ENCODE measurements at regions not wholly inside any gene's neighbourhood (a gene's known extent, or its start where the extent isn't known, plus 50 kb on each side); places are given as distances from the start of the nearest gene placed in this dataset.

DNA sequence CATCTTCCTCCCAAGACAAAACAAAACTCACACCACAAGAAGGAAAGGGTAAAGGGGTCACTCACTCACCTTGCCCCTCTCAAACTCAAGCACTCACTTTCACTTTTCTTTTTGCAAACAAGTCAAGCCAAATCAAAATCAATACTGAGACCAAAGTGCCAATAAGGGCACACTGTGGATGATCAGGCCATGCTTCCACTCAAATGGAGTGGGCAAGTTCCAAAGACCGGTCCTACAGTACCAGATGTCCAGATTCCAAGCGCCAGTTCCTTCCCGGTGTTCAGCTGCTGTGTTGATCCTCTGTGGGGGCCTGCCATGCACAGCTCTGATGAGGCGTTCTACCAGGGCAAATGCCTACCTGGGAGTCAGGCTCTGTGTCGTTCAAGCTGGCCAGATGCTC is 162.6 kb upstream of the GRIK2 start:
- no peak for DNase-seq (ENCODE audit: low read depth in 2 of 2)
- TF ChIP-seq, protein P1, sequence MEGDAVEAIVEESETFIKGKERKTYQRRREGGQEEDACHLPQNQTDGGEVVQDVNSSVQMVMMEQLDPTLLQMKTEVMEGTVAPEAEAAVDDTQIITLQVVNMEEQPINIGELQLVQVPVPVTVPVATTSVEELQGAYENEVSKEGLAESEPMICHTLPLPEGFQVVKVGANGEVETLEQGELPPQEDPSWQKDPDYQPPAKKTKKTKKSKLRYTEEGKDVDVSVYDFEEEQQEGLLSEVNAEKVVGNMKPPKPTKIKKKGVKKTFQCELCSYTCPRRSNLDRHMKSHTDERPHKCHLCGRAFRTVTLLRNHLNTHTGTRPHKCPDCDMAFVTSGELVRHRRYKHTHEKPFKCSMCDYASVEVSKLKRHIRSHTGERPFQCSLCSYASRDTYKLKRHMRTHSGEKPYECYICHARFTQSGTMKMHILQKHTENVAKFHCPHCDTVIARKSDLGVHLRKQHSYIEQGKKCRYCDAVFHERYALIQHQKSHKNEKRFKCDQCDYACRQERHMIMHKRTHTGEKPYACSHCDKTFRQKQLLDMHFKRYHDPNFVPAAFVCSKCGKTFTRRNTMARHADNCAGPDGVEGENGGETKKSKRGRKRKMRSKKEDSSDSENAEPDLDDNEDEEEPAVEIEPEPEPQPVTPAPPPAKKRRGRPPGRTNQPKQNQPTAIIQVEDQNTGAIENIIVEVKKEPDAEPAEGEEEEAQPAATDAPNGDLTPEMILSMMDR (IDR thresholded peaks at IDR 0.05; ENCODE audit: low read depth, low read length), result no peak

GRCh38 chr6:101231606-101232235 is 161.8 kb upstream of the GRIK2 start:
- no peak overlapping the region for H3K4me3 ChIP-seq (replicated peaks in 1 of 2; ENCODE audit: low read depth in 2 of 2, low read length in 2 of 2)
- no peak for DNase-seq (ENCODE audit: low read depth in 2 of 2)
- TF ChIP-seq, protein P1 (IDR thresholded peaks at IDR 0.05; ENCODE audit: low read depth, low read length), result no peak

More for the DNA sequence above, 162.6 kb upstream of the GRIK2 start:
- H3K4me3 ChIP-seq (replicated peaks in 1 of 2; ENCODE audit: low read depth in 2 of 2, low read length in 2 of 2), result no peak overlapping the region

GRCh38 chr6:101232961-101233360 is 160.5 kb upstream of the GRIK2 start:
- H3K4me3 ChIP-seq (replicated peaks in 1 of 2; ENCODE audit: low read depth in 2 of 2, low read length in 2 of 2), result no peak overlapping the region
- TF ChIP-seq, protein P1 (IDR thresholded peaks at IDR 0.05; ENCODE audit: low read depth, low read length), result no peak
- no peak for DNase-seq (ENCODE audit: low read depth in 2 of 2)

DNA sequence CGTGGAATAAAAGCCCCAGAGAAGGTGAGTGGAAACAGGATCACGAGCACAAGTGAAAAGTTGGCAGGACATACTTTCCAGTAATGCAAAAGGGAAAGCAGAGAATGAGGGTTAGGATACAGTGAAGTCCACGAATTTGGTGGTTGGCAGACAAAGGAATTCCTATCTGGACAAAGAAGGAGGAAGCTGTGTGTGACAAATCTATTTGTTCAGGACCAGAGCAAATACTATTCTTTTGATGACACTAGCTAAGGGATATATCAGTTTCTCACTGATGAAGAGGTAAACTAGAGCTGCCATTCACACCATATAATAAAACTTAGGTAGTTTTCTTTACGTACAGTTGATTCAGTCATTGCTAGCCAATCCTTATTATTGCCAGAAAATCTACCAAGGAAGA is 156.8 kb upstream of the GRIK2 start:
- no peak for DNase-seq (ENCODE audit: low read depth in 2 of 2)
- TF ChIP-seq, protein P1 (IDR thresholded peaks at IDR 0.05; ENCODE audit: low read depth, low read length), result no peak
- no peak overlapping the region for H3K4me3 ChIP-seq (replicated peaks in 1 of 2; ENCODE audit: low read depth in 2 of 2, low read length in 2 of 2)

DNA sequence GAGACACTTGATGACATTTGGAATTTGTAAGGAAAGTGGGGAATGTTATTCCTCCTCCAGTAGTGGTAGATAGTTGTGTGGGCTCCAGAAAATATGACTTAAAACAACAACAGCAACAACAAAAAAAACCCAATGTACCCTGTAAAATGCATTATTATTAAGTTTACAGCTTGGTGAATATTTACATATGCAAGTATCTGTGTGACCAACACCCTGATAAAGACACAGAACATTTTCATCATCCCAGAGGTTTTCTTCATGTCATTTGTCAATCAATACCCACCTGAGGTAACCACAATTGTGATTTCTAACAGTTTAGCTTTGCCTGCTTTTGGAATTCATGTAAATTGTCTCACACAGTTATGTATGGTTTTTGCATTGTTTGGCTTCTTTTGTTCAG is 152.1 kb upstream of the GRIK2 start:
- TF ChIP-seq, protein P1 (IDR thresholded peaks at IDR 0.05; ENCODE audit: low read depth, low read length), result no peak
- H3K4me3 ChIP-seq (replicated peaks in 1 of 2; ENCODE audit: low read depth in 2 of 2, low read length in 2 of 2), result no peak overlapping the region
- DNase-seq (ENCODE audit: low read depth in 2 of 2), result no peak

DNA sequence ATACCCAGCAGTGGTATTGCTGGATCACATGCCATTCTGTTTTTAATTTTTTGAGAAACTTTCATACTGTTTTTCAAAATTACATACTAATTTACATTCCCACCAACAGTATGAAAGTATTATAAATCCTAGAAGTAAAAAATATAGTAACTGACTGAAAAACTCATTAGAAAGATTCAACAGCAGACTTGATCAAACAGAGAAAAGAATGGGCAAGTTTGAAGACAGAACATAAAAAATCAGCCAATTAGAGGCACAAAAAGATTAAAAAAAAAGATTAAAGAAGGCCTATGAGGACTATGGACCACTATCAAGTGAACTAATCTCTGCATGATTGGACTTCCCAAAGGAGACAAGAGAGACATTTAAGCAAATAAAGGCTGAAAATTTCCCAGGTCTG is 144.0 kb upstream of the GRIK2 start:
- H3K4me3 ChIP-seq (replicated peaks in 1 of 2; ENCODE audit: low read depth in 2 of 2, low read length in 2 of 2), result no peak overlapping the region

More for the DNA sequence above, 144.0 kb upstream of the GRIK2 start:
- TF ChIP-seq, protein P1 (IDR thresholded peaks at IDR 0.05; ENCODE audit: low read depth, low read length), result no peak
- no peak for DNase-seq (ENCODE audit: low read depth in 2 of 2)
